GM19351 (cell line): ENCODE measurements at regions not wholly inside any gene's neighbourhood (a gene's known extent, or its start where the extent isn't known, plus 50 kb on each side); places are given as distances from the start of the nearest gene placed in this dataset.

Source experiments
- ATAC-seq: cut with Tn5 transposase; IDR thresholded peaks from one replicate; pipeline ENCODE4 v1.9.1; 2021; ENCODE audit warnings: mild to moderate bottlenecking, moderate library complexity; ENCODE audit not compliant: unreplicated experiment

DNA sequence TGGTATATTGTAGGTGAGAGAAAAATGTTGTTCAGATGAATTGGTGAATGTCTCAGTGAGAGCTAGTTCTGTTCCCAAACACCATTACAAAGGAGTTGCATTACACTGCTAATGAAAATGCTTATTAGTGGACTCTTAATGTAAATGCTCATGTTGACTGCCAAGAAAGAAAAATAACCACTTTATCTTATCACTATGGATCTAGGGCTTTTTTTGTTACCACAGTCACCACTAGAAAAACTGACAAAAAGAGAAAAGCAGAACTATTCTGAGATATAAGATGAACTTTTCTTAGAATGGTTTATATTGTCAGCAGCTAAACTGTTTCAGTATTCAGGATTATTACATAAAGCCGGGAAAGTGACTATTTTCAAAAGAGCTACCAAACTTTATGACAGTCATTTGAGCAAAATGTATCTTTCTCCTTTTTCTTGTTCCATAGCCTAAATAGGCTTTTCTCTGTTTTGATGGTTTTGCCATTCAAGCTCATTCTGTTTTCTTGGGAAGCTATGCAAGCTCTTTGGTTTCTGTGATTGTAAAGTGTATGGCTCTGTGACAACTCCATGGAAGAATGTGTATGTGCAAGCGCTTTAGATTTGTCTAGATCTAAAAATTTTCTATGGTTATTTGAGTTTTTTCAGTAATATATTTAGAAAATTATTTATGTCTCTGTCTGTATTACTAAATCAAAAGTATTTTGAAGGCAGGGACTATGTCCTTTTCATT lies 64.2 kb upstream of the DPH5 start:
- no peak for ATAC-seq

- no peak for ATAC-seq
Measured at GRCh38 chr1:101088431-101088830, 62.8 kb upstream of the DPH5 start.

DNA sequence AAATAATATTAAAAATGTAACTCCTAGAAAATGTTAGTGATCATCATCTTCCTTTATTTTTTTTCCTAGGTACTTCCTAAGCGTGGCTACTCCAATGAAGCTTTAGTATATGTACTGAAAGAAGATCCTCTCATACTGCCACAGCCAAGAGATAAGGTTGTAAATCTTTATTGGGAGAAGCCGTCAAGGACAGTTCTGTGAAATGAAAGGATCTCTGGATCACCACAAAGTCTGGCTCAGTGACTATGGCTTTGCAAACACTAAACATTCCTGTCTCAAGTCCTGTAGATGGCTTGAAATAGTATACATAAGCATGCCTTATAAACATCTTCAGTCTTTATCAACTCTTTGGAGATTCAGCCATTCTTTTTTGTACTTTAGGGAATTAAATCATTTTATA lies 61.2 kb upstream of the DPH5 start:
- ATAC-seq = no peak

DNA sequence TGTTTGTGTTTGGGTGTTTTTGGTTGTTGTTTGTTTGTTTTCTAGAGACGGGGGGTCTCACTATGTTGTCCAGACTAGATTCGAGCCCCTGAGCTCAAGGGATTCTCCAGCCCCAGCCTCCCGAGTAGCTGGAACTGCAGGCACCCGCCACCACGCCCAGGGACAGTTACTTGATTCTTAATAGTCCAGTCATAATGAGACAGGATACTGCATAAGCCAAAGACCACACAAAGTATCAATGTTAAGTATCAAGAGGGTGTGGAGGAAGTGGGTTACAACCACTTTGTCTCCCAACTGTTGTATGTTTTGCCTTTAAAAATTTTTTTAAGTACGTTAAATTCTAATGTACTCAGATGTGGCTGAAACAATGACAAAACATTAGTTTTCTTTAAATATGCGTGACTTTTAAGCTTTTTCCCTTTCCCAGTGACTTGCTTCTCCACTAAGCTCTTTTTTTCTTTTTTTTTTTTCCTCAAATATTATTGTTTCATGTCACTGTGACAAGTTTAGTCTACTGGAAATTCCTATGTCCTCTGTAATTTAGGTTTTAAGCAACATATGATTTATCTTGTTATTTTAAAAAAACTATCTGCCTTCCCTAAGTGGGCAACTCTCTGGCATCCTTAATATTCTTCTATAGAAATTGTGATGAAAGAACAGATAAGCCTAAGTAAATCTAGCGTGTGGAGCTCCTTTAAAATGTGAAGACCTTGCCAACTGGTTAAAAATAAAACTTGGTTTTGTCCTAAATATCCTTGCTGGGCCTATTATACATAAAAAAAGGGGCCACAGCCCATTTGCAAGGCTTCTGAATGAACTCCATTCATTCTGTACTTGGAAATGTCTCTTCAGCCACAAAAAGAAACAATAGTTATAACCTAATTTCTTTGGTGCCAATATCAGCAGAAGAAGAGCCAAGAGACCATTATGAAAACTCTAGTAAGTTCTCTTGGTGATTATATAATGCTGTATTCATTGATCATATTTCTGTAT lies 56.2 kb upstream of the DPH5 start:
- peak; percentile 76 for ATAC-seq

DNA sequence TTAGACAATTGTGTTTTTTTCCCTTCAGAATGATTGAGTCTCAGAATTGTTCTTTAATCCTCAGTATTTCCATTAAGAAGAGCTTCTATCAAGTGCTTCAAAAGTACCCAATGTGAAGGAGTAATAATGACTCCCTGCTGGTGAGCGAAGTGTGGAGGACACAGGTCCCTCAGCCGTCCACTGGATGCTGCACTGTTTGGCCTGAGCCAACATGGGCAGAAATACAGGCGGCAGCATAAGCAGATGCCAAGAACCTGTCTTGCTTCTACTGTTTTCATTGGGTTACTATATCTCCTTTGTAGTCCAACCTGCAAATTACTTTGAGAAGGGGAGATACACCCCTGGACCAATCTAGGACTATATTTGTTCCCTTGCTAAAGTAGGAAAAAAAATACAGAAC lies 55.3 kb upstream of the DPH5 start:
- no peak for ATAC-seq

GRCh38 chr1:101079341-101079740 lies 53.8 kb upstream of the DPH5 start:
- no peak for ATAC-seq

- ATAC-seq = no peak
Measured at GRCh38 chr1:101077849-101078248, 52.3 kb upstream of the DPH5 start.

- no peak for ATAC-seq
Measured at GRCh38 chr1:101075926-101076325, 50.3 kb upstream of the DPH5 start.
